Neutrophil (primary cell): ENCODE measurements at regions not wholly inside any gene's neighbourhood (a gene's known extent, or its start where the extent isn't known, plus 50 kb on each side); places are given as distances from the start of the nearest gene placed in this dataset.

Source experiments
- H3K27ac ChIP-seq: fragments of 200-600 bp; sonication (generic); 2 replicates; pipeline ENCODE4 v1.5.1; 2016; ENCODE audit warnings: mild to moderate bottlenecking, moderate library complexity
- H3K27me3 ChIP-seq: fragments of 200-600 bp; sonication (generic); 2 replicates; pipeline ENCODE4 v1.6.0; 2016; ENCODE audit warnings: mild to moderate bottlenecking
- H3K36me3 ChIP-seq: fragments of 200-600 bp; sonication (generic); 2 replicates; pipeline ENCODE4 v1.5.1; 2017
- H3K4me1 ChIP-seq, 2 experiments: fragments of 200-600 bp in 1 of 2; sonication (generic) in 1 of 2; 1 replicate in 1 of 2; 2 replicates in 1 of 2; pipeline versions ENCODE4 v1.5.1 to v1.6.1; 2013 to 2016; ENCODE audit warnings: low read depth in 1 of 2, low read length in 1 of 2, mild to moderate bottlenecking in 1 of 2, moderate library complexity in 1 of 2; ENCODE audit not compliant: control insufficient read depth in 1 of 2, insufficient read depth in 1 of 2
- H3K4me3 ChIP-seq, 2 experiments: fragments of 200-600 bp in 1 of 2; sonication (generic) in 1 of 2; 1 replicate in 1 of 2; 2 replicates in 1 of 2; pipeline ENCODE4 v1.5.1; 2013 to 2016; ENCODE audit warnings: low read depth in 1 of 2, low read length in 1 of 2, mild to moderate bottlenecking in 1 of 2, moderate library complexity in 1 of 2
- H3K9me3 ChIP-seq: fragments of 200-600 bp; sonication (generic); 2 replicates; pipeline ENCODE4 v1.5.1; 2016
- CTCF ChIP-seq: fragments of 200-600 bp; sonication (generic); IDR thresholded peaks from 2 replicates; pipeline ENCODE4 v1.5.1; 2016; ENCODE audit warnings: antibody characterized with exemption

GRCh38 chr6:103404799-103405198 is 1454.9 kb downstream of the HACE1 start:
- H3K36me3 ChIP-seq, result no peaks in the 10 kb centered on the region
- no peak overlapping the region for H3K4me3 ChIP-seq
- TF ChIP-seq CTCF, result no peak
- H3K27me3 ChIP-seq, result no peaks in the 10 kb centered on the region
- no peaks in the 10 kb centered on the region for H3K4me1 ChIP-seq
- no peaks in the 10 kb centered on the region for H3K9me3 ChIP-seq
- no peak overlapping the region for H3K27ac ChIP-seq

DNA sequence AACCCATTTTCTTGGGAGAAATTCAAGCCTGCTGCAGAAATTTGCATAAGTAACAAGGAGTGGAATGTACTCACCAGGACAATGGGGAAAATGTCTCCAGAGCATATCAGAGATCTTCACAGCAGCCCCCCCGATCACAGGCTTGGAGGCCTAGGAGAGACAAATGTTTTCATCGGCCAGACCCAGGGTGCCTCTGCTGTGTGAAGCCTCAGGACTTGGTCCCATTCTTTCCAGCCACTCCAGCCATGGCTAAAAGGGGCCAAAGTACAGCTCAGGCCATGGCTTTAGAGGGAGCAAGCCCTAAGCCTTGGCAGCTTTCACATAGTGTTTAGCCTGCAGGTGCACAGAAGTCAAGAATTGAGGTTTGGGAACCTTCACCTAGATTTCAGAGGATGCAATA is 1463.0 kb downstream of the HACE1 start:
- no peak overlapping the region for H3K27ac ChIP-seq
- H3K27me3 ChIP-seq, result no peaks in the 10 kb centered on the region
- no peak for TF ChIP-seq CTCF
- H3K4me3 ChIP-seq, result no peak overlapping the region
- H3K9me3 ChIP-seq, result no peaks in the 10 kb centered on the region
- no peaks in the 10 kb centered on the region for H3K4me1 ChIP-seq
- H3K36me3 ChIP-seq, result no peaks in the 10 kb centered on the region

GRCh38 chr6:103379272-103379671 is 1480.4 kb downstream of the HACE1 start:
- Histone ChIP-seq H3K27me3 (no peaks in the 10 kb centered on the region), H3K9me3 (no peaks in the 10 kb centered on the region), H3K27ac (no peak overlapping the region), H3K36me3 (no peaks in the 10 kb centered on the region), H3K4me3 (no peak overlapping the region), H3K4me1 (no peaks in the 10 kb centered on the region)
- no peak for TF ChIP-seq CTCF

GRCh38 chr6:103367212-103367611 is 1492.5 kb downstream of the HACE1 start:
- H3K27me3 ChIP-seq, result no peaks in the 10 kb centered on the region
- H3K36me3 ChIP-seq, result no peaks in the 10 kb centered on the region
- TF ChIP-seq CTCF, result no peak
- no peaks in the 10 kb centered on the region for H3K9me3 ChIP-seq
- H3K27ac ChIP-seq, result no peak overlapping the region
- H3K4me1 ChIP-seq, result no peaks in the 10 kb centered on the region
- no peak overlapping the region for H3K4me3 ChIP-seq

DNA sequence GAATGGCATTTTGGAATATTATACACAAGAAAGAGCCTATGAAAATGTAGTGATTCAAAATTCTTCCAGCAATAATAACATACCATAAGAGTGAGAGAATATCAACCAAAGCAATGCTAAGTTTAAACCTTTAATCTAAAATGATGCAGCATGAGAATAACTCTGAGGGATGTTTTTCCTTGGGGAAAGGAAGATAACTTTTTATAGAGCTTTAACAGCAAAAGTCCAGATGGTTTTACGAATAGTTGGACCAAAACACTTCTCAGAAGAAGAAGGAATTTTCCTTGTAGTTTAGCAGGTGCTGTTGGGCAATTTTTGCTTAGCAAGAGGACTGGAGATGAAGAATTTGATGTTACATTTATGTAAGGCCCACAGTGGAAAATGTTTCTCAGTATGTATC is 1503.2 kb downstream of the HACE1 start:
- Histone ChIP-seq H3K27ac (no peak overlapping the region), H3K27me3 (no peaks in the 10 kb centered on the region), H3K9me3 (no peaks in the 10 kb centered on the region), H3K4me3 (no peak overlapping the region), H3K4me1 (no peaks in the 10 kb centered on the region), H3K36me3 (no peaks in the 10 kb centered on the region)
- no peak for TF ChIP-seq CTCF

GRCh38 chr6:103344554-103345163 is 1515.1 kb downstream of the HACE1 start:
- no peak for TF ChIP-seq CTCF
- Histone ChIP-seq H3K4me1 (no peaks in the 10 kb centered on the region), H3K27me3 (no peaks in the 10 kb centered on the region), H3K27ac (no peak overlapping the region), H3K4me3 (no peak overlapping the region), H3K9me3 (no peaks in the 10 kb centered on the region), H3K36me3 (no peaks in the 10 kb centered on the region)
